SK-N-SH (cell line): ENCODE measurements at regions not wholly inside any gene's neighbourhood (a gene's known extent, or its start where the extent isn't known, plus 50 kb on each side); places are given as distances from the start of the nearest gene placed in this dataset.

Experiments used
- CTCF ChIA-PET: fragments of 300-600, 350-600 bp; formaldehyde crosslinking; extraction: SDS; loops from one replicate; lab custom pipeline; 2021; lab: Yijun Ruan, JAX
- POLR2A ChIA-PET: fragments of 350-600 bp; sonication (Branson Sonifier 250); formaldehyde crosslinking; extraction: SDS; loops from one replicate; lab custom pipeline; 2020; ENCODE audit warnings: antibody characterized with exemption, inconsistent platforms; lab: Yijun Ruan, JAX
- DNase-seq: peaks from one replicate; pipeline ENCODE4 v3.0.0; 2012
- H2AFZ ChIP-seq: fragments of 200-600 bp; sonication (generic); 2 replicates; pipeline ENCODE4 v1.8.1; 2016; ENCODE audit warnings: antibody characterized with exemption, mild to moderate bottlenecking, low read depth
- H3F3A ChIP-seq: fragments of 200-600 bp; sonication (generic); replicated peaks from 2 replicates; pipeline ENCODE3; 2016; ENCODE audit warnings: antibody characterized with exemption, mild to moderate bottlenecking; ENCODE audit not compliant: insufficient read depth
- H3K27ac ChIP-seq, 2 experiments: fragments of 200-500 bp in 1 of 2; fragments of 200-600 bp in 1 of 2; sonication (Bioruptor generic) in 1 of 2; sonication (generic), shearing (Covaris generic) in 1 of 2; 2 replicates each; pipeline versions ENCODE4 v1.5.1 to v1.6.1; 2014 to 2016; ENCODE audit warnings: low read depth in 2 of 2, inconsistent platforms in 1 of 2, low read length in 1 of 2, mild to moderate bottlenecking in 1 of 2, mixed read lengths in 1 of 2
- H3K27me3 ChIP-seq: fragments of 200-600 bp; sonication (generic), shearing (Covaris generic); 2 replicates; pipeline ENCODE4 v1.6.1; 2016; ENCODE audit warnings: mixed run types; ENCODE audit not compliant: insufficient read depth
- H3K36me3 ChIP-seq, 2 experiments: fragments of 200-500 bp in 1 of 2; fragments of 200-600 bp in 1 of 2; sonication (Bioruptor generic) in 1 of 2; sonication (generic) in 1 of 2; replicated peaks in 1 of 2; 2 replicates each; pipeline versions ENCODE3 to v1.5.1; 2014 to 2016; ENCODE audit warnings: low read length in 1 of 2, mild to moderate bottlenecking in 1 of 2; ENCODE audit not compliant: insufficient read depth in 2 of 2, control insufficient read depth in 1 of 2
- H3K4me1 ChIP-seq, 2 experiments: fragments of 200-500 bp in 1 of 2; fragments of 200-600 bp in 1 of 2; sonication (Bioruptor generic) in 1 of 2; sonication (generic), shearing (Covaris generic) in 1 of 2; 2 replicates each; pipeline versions ENCODE4 v1.5.1 to v1.6.1; 2014 to 2016; ENCODE audit warnings: low read depth in 1 of 2, low read length in 1 of 2, mixed run types in 1 of 2; ENCODE audit not compliant: insufficient read depth in 2 of 2, control insufficient read depth in 1 of 2
- H3K4me2 ChIP-seq: fragments of 200-600 bp; sonication (generic), shearing (Covaris generic); 2 replicates; pipeline ENCODE4 v1.6.1; 2017; ENCODE audit warnings: mixed run types
- H3K4me3 ChIP-seq, 2 experiments: fragments of 200-500 bp in 1 of 2; fragments of 200-600 bp in 1 of 2; sonication (Bioruptor generic) in 1 of 2; sonication (generic), shearing (Covaris generic) in 1 of 2; 2 replicates each; pipeline versions ENCODE4 v1.5.1 to v1.8.1; 2014 to 2016; ENCODE audit warnings: low read depth in 2 of 2, inconsistent platforms in 1 of 2, low read length in 1 of 2, mild to moderate bottlenecking in 1 of 2, mixed read lengths in 1 of 2, moderate library complexity in 1 of 2
- H3K79me2 ChIP-seq: fragments of 200-600 bp; sonication (generic); 2 replicates; pipeline ENCODE4 v1.8.1; 2017; ENCODE audit warnings: mild to moderate bottlenecking; ENCODE audit not compliant: insufficient read depth
- H3K9ac ChIP-seq: fragments of 200-600 bp; sonication (generic); 2 replicates; pipeline ENCODE4 v1.6.1; 2017; ENCODE audit warnings: mixed run types
- H3K9me2 ChIP-seq: fragments of 200-600 bp; sonication (generic); 2 replicates; pipeline ENCODE4 v1.6.1; 2017; ENCODE audit warnings: mixed run types
- H3K9me3 ChIP-seq: fragments of 200-600 bp; sonication (generic); 2 replicates; pipeline ENCODE4 v1.6.1; 2017; ENCODE audit warnings: mixed run types, mild to moderate bottlenecking, moderate library complexity
- H4K20me1 ChIP-seq: fragments of 200-600 bp; sonication (generic); 2 replicates; pipeline ENCODE4 v1.6.1; 2017; ENCODE audit warnings: mild to moderate bottlenecking, mixed run types; ENCODE audit not compliant: insufficient read depth
- CHD2 ChIP-seq: fragments of 150-350 bp; IDR thresholded peaks from 2 replicates; pipeline ENCODE4 v1.6.1; 2018; ENCODE audit warnings: low read length; ENCODE audit not compliant: partially characterized antibody
- ELF1 ChIP-seq: IDR thresholded peaks from 2 replicates; pipeline ENCODE4 v1.4.0; 2012
- EP300 ChIP-seq, 2 experiments: IDR thresholded peaks; 2 replicates each; pipeline versions ENCODE4 v1.4.0 to v1.6.1; 2012; ENCODE audit warnings: borderline replicate concordance in 1 of 2, low read depth in 1 of 2, low read length in 1 of 2
- GATA2 ChIP-seq: sonication (generic); formaldehyde crosslinking; IDR thresholded peaks from 2 replicates; pipeline ENCODE4 v1.5.0; 2020; ENCODE audit warnings: mild to moderate bottlenecking, missing genetic modification reagents
- JUND ChIP-seq: IDR thresholded peaks from 2 replicates; pipeline ENCODE4 v1.4.0; 2012
- MAX ChIP-seq: IDR thresholded peaks from 2 replicates; pipeline ENCODE4 v1.4.0; 2012; ENCODE audit warnings: low read depth
- MXI1 ChIP-seq: IDR thresholded peaks from 2 replicates; pipeline ENCODE4 v1.6.1; 2012; ENCODE audit warnings: mild to moderate bottlenecking, low read depth, low read length, improper control_type of control experiment
- NFIC ChIP-seq: IDR thresholded peaks from 2 replicates; pipeline ENCODE4 v1.4.0; 2012; ENCODE audit warnings: borderline replicate concordance
- RCOR1 ChIP-seq: fragments of 150-350 bp; IDR thresholded peaks from 2 replicates; pipeline ENCODE4 v1.6.1; 2017; ENCODE audit warnings: antibody characterized with exemption, low read length
- RFX5 ChIP-seq: IDR thresholded peaks from 2 replicates; pipeline ENCODE4 v1.6.1; 2012; ENCODE audit warnings: mild to moderate bottlenecking, improper control_type of control experiment, low read length
- SIN3A ChIP-seq: IDR thresholded peaks from 2 replicates; pipeline ENCODE4 v1.6.1; 2012; ENCODE audit warnings: low read depth, mild to moderate bottlenecking, low read length, moderate library complexity, borderline replicate concordance
- SMC3 ChIP-seq: IDR thresholded peaks from 2 replicates; pipeline ENCODE4 v1.6.1; 2012; ENCODE audit warnings: low read depth, low read length, improper control_type of control experiment
- TAF1 ChIP-seq: IDR thresholded peaks from 2 replicates; pipeline ENCODE4 v1.6.1; 2012; ENCODE audit warnings: low read depth, mild to moderate bottlenecking, low read length, moderate library complexity, borderline replicate concordance
- TEAD4 ChIP-seq: IDR thresholded peaks from 2 replicates; pipeline ENCODE4 v1.4.0; 2012; ENCODE audit warnings: mild to moderate bottlenecking, borderline replicate concordance; ENCODE audit not compliant: insufficient read depth
- USF1 ChIP-seq: IDR thresholded peaks from 2 replicates; pipeline ENCODE4 v1.4.0; 2012; ENCODE audit warnings: low read depth, borderline replicate concordance
- USF2 ChIP-seq: fragments of 150-350 bp; IDR thresholded peaks from 2 replicates; pipeline ENCODE4 v1.6.1; 2017; ENCODE audit warnings: antibody characterized with exemption, low read length, low read depth, borderline replicate concordance
- WGBS: methylation state at CpG from one replicate; pipeline ENCODE4 v1.1.6; 2017; ENCODE audit warnings: low lambda C conversion rate; 5-methylcytosine and 5-hydroxymethylcytosine counted together
- TF ChIP-seq, protein P1 (sequence below): fragments of 200-600 bp; sonication (generic); IDR thresholded peaks from 2 replicates; pipeline ENCODE4 v1.6.1; 2017; ENCODE audit warnings: antibody characterized with exemption, mild to moderate bottlenecking, moderate library complexity

GRCh38 chr2:220562375-220563140 is 935.1 kb downstream of the SLC4A3 start:
- Histone ChIP-seq H3K9ac (no peak overlapping the region), H3K4me1 (no peaks in the 10 kb centered on the region), H3K4me2 (no peak overlapping the region), H3K27ac (no peak overlapping the region), H2AFZ (no peak overlapping the region), H3K4me3 (no peak overlapping the region), H4K20me1 (no peaks in the 10 kb centered on the region), H3F3A (no peaks in the 10 kb centered on the region), H3K36me3 (no peaks in the 10 kb centered on the region), H3K9me2 (no peaks in the 10 kb centered on the region), H3K9me3 (no peaks in the 10 kb centered on the region), H3K27me3 (no peaks in the 10 kb centered on the region), H3K79me2 (no peaks in the 10 kb centered on the region)
- 12% methylated on average over 4 of the region's 4 CpGs for WGBS
- ChIA-PET CTCF (no interaction called here), POLR2A (no interaction called here)
- no peak for DNase-seq
- no peak for TF ChIP-seq ELF1
- no peak for TF ChIP-seq TEAD4
- TF ChIP-seq SIN3A = no peak
- TF ChIP-seq, protein P1, sequence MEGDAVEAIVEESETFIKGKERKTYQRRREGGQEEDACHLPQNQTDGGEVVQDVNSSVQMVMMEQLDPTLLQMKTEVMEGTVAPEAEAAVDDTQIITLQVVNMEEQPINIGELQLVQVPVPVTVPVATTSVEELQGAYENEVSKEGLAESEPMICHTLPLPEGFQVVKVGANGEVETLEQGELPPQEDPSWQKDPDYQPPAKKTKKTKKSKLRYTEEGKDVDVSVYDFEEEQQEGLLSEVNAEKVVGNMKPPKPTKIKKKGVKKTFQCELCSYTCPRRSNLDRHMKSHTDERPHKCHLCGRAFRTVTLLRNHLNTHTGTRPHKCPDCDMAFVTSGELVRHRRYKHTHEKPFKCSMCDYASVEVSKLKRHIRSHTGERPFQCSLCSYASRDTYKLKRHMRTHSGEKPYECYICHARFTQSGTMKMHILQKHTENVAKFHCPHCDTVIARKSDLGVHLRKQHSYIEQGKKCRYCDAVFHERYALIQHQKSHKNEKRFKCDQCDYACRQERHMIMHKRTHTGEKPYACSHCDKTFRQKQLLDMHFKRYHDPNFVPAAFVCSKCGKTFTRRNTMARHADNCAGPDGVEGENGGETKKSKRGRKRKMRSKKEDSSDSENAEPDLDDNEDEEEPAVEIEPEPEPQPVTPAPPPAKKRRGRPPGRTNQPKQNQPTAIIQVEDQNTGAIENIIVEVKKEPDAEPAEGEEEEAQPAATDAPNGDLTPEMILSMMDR = no peak
- TF ChIP-seq EP300 (IDR thresholded peaks at IDR 0.05; ENCODE audit: borderline replicate concordance in 1 of 2, low read depth in 1 of 2, low read length in 1 of 2) = no peak
- TF ChIP-seq USF1 = no peak
- no peak for TF ChIP-seq USF2
- TF ChIP-seq RCOR1 = no peak
- no peak for TF ChIP-seq RFX5
- TF ChIP-seq TAF1 = no peak
- no peak for TF ChIP-seq MXI1
- no peak for TF ChIP-seq MAX
- no peak for TF ChIP-seq JUND
- TF ChIP-seq NFIC = no peak
- TF ChIP-seq CHD2 = no peak
- TF ChIP-seq GATA2 (CRISPR knock-in tag) = no peak
- TF ChIP-seq SMC3 = no peak
